ENCODE measurements at regions not wholly inside any gene's neighbourhood (a gene's known extent, or its start where the extent isn't known, plus 50 kb on each side); places are given as distances from the start of the nearest gene placed in this dataset.

GRCh38 chr1:53405737-53406136 lies 53.5 kb upstream of the DMRTB1 start:
- BruUV-seq (replicated peaks) = no TSS peak
- H3K4me2 ChIP-seq (ENCODE audit: insufficient read depth, low read length) = no peak overlapping the region
- TF ChIP-seq HMBOX1 (IDR thresholded peaks at IDR 0.05) (peak; percentile 58), CBX8 (IDR thresholded peaks at IDR 0.05; ENCODE audit: borderline replicate concordance, extremely low read depth, low read depth, low read length, poor library complexity, severe bottlenecking) (peak; percentile 92), FOSL1 (tag; conservative IDR thresholded peaks at IDR 0.05) (no peak)
- CTCF ChIA-PET (ENCODE audit: low intra/inter-chr PET ratio) = no interaction called here
- in situ Hi-C loops (cut with MboI) (no loop called here), intact Hi-C loops (cut with micrococcal nuclease) (no loop called here)
- no peaks in the 10 kb centered on the region for H3K9me1 ChIP-seq (ENCODE audit: control insufficient read depth, insufficient read depth, low read length)
- no peak overlapping the region for H3K9ac ChIP-seq (ENCODE audit: insufficient read depth in 1 of 2, low read depth in 2 of 2, low read length in 2 of 2)
- H3K27me3 ChIP-seq (ENCODE audit: control insufficient read depth in 2 of 2, insufficient read depth in 2 of 2, low read length in 2 of 2) = peaks cover 58 to 84% of the 10 kb centered on the region in 2 experiments
- no peaks in the 10 kb centered on the region for H3K36me3 ChIP-seq (ENCODE audit: control insufficient read depth, insufficient read depth, low read length)
- no peak overlapping the region for H2AFZ ChIP-seq (ENCODE audit: low read depth, low read length)
- ATAC-seq = no peak
- no peaks in the 10 kb centered on the region for H3K79me2 ChIP-seq (ENCODE audit: control insufficient read depth, insufficient read depth, low read length)
- DNase-seq (ENCODE audit: extremely low read depth in 1 of 4, low spot score in 3 of 4) = no peak
- POLR2A ChIA-PET = interaction anchor here (0.9 kb wide), 1 partner anchor 9 kb away, joined by 3 read pairs; no protein-coding TSS in a partner anchor
- H3K4me1 ChIP-seq (replicated peaks in 1 of 2; ENCODE audit: control insufficient read depth in 2 of 2, insufficient read depth in 2 of 2, low read length in 2 of 2) = no peaks in the 10 kb centered on the region; a peak in 1 of 5 replicates
- 0% methylated on average over 7 of the region's 7 CpGs for WGBS (ENCODE audit: insufficient coverage, low coverage, missing lambda C conversion rate)
- H3K27ac ChIP-seq (ENCODE audit: extremely low read depth, low read depth, low read length) = no peak overlapping the region
- no peaks in the 10 kb centered on the region for H3K9me3 ChIP-seq (replicated peaks; ENCODE audit: control insufficient read depth, insufficient read depth, low read depth, low read length)
- FAIRE-seq = no peak
- H3K4me3 ChIP-seq = no peak overlapping the region
- H4K20me1 ChIP-seq (replicated peaks; ENCODE audit: control insufficient read depth, insufficient read depth, low read length) = peaks cover 8% of the 10 kb centered on the region

- H3K4me3 ChIP-seq = no peak overlapping the region
- H3K27me3 ChIP-seq (ENCODE audit: control insufficient read depth in 2 of 2, insufficient read depth in 2 of 2, low read length in 2 of 2) = peaks cover 64 to 82% of the 10 kb centered on the region in 2 experiments
- H3K27ac ChIP-seq (ENCODE audit: extremely low read depth, low read depth, low read length) = no peak overlapping the region
- H3K9me3 ChIP-seq (replicated peaks; ENCODE audit: control insufficient read depth, insufficient read depth, low read depth, low read length) = no peaks in the 10 kb centered on the region
- H3K9ac ChIP-seq (ENCODE audit: insufficient read depth in 1 of 2, low read depth in 2 of 2, low read length in 2 of 2) = no peak overlapping the region
- ATAC-seq = no peak
- TF ChIP-seq STAG1 (CRISPR knock-in tag; IDR thresholded peaks at IDR 0.05; ENCODE audit: borderline replicate concordance) (no peak), POLR2AphosphoS5 (IDR thresholded peaks at IDR 0.05; ENCODE audit: control insufficient read depth, insufficient read depth, low read depth, low read length) (no peak), ZNF217 (CRISPR knock-in tag; IDR thresholded peaks at IDR 0.05) (no peak), PHF21A (IDR thresholded peaks at IDR 0.05; ENCODE audit: borderline replicate concordance, low read depth) (no peak), MCM5 (IDR thresholded peaks at IDR 0.05; ENCODE audit: low read depth) (no peak), MED1 (CRISPR knock-in tag; IDR thresholded peaks at IDR 0.05; ENCODE audit: borderline replicate concordance) (no peak), TRIM28 (IDR thresholded peaks at IDR 0.05) (no peak), CEBPB (tag; IDR thresholded peaks at IDR 0.05) (no peak), SMARCC2 (IDR thresholded peaks at IDR 0.05; ENCODE audit: low read depth) (no peak), NR2C1 (IDR thresholded peaks at IDR 0.05) (no peak), NR2C1 (tag; IDR thresholded peaks at IDR 0.05) (no peak), ZNF165 (CRISPR knock-in tag; IDR thresholded peaks at IDR 0.05; ENCODE audit: borderline replicate concordance) (no peak), ZNF146 (CRISPR knock-in tag; IDR thresholded peaks at IDR 0.05; ENCODE audit: unreplicated experiment) (no peak), ZEB2 (IDR thresholded peaks at IDR 0.05) (no peak)
- POLR2A ChIA-PET = interaction anchor here (0.6 to 0.9 kb wide), 2 partner anchors 10 to 88 kb away, joined by 3 to 5 read pairs; no protein-coding TSS in a partner anchor
- H3K36me3 ChIP-seq (ENCODE audit: control insufficient read depth, insufficient read depth, low read length) = no peaks in the 10 kb centered on the region
- in situ Hi-C loops (cut with MboI) = no loop called here
- BruUV-seq (replicated peaks) = no TSS peak
- 0% methylated on average over 4 of the region's 4 CpGs for WGBS (ENCODE audit: insufficient coverage, low coverage, missing lambda C conversion rate)
- H3K79me2 ChIP-seq (ENCODE audit: control insufficient read depth, insufficient read depth, low read length) = no peaks in the 10 kb centered on the region
- CTCF ChIA-PET (ENCODE audit: low intra/inter-chr PET ratio) = no interaction called here
- no peaks in the 10 kb centered on the region for H3K4me1 ChIP-seq (replicated peaks in 1 of 2; ENCODE audit: control insufficient read depth in 2 of 2, insufficient read depth in 2 of 2, low read length in 2 of 2)
- no peaks in the 10 kb centered on the region for H3K9me1 ChIP-seq (ENCODE audit: control insufficient read depth, insufficient read depth, low read length)
- no peak overlapping the region for H3K4me2 ChIP-seq (ENCODE audit: insufficient read depth, low read length)
- no peak for FAIRE-seq
- intact Hi-C loops (cut with micrococcal nuclease) = no loop called here
- no peak for DNase-seq (ENCODE audit: extremely low read depth in 1 of 4, low spot score in 3 of 4)
- H2AFZ ChIP-seq (ENCODE audit: low read depth, low read length) = no peak overlapping the region
- H4K20me1 ChIP-seq (replicated peaks; ENCODE audit: control insufficient read depth, insufficient read depth, low read length) = peaks cover 8% of the 10 kb centered on the region
Observed at GRCh38 chr1:53406551-53407235, 52.5 kb upstream of the DMRTB1 start.
